ENCODE measurements at regions not wholly inside any gene's neighbourhood (a gene's known extent, or its start where the extent isn't known, plus 50 kb on each side); places are given as distances from the start of the nearest gene placed in this dataset.

DNA sequence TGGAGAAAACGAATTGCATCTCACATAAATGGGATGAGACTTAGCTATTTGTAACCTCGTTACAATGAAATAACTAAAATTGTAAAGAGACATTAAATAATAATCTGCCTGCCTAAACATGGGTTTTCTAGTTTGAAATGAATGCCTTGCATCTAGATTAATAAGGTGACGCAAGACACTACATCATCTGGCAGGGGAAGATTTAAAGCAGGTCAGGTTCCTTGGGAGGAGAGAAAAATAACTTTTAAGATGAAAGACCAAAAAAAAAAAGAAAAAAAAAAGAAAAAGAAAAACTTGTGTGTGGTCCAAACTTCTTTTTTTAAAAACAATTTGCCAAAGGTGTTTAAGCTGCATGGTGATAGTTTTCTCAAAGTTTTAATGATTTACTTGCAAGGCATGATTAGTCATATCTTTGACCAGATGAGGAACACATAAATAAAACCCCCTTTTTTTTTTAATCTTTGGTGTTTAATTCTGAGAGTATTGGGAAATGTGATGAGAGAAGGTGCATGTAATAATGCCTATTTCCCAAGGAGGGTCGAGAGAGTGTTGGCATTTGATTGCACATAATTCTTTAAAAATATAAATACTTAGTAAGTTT is 122.9 kb upstream of the ADAMTSL1 start:
- Histone ChIP-seq H3K36me3 (replicated peaks in 1 of 2; ENCODE audit: control insufficient read depth in 1 of 2, insufficient read depth in 2 of 2, low read length in 2 of 2) (no peaks in the 10 kb centered on the region), H3K4me2 (ENCODE audit: low read depth, low read length) (no peak overlapping the region), H3K4me3 (replicated peaks in 1 of 3; ENCODE audit: insufficient read depth in 1 of 3, low read depth in 2 of 3, low read length in 3 of 3) (no peak overlapping the region), H3K27ac (ENCODE audit: extremely low read length, insufficient read depth, low read length) (no peak overlapping the region), H4K20me1 (ENCODE audit: insufficient read depth, low read length) (no peaks in the 10 kb centered on the region), H3K9me3 (ENCODE audit: low read length) (no peaks in the 10 kb centered on the region), H3K79me2 (ENCODE audit: insufficient read depth, low read length) (no peaks in the 10 kb centered on the region), H3K4me1 (ENCODE audit: insufficient read depth, low read length) (no peaks in the 10 kb centered on the region), H2AFZ (ENCODE audit: low read length) (no peak overlapping the region), H3K9ac (ENCODE audit: insufficient read depth, low read depth, low read length) (no peak overlapping the region), H3K27me3 (ENCODE audit: control insufficient read depth in 1 of 2, insufficient read depth in 2 of 2, low read length in 2 of 2) (no peaks in the 10 kb centered on the region)
- WGBS (ENCODE audit: low lambda C conversion rate): 25% methylated on average over 4 of the region's 4 CpGs
- no peak for FAIRE-seq
- BruUV-seq (replicated peaks): no TSS peak
- CTCF ChIA-PET (ENCODE audit: low intra/inter-chr PET ratio, low total read pairs): no interaction called here
- no peak for DNase-seq (ENCODE audit: low spot score)
- POLR2A ChIA-PET: no interaction called here
- in situ Hi-C loops (cut with HindIII; ENCODE audit: extremely low pct_ligation_motif_present, low pct_unique_long_range_greater_than_20kb): no loop called here
- no peak for TF ChIP-seq ZNF343 (CRISPR knock-in tag; IDR thresholded peaks at IDR 0.05)
- TF ChIP-seq ZNF205 (CRISPR knock-in tag; IDR thresholded peaks at IDR 0.05): no peak
- TF ChIP-seq ONECUT2 (CRISPR knock-in tag; IDR thresholded peaks at IDR 0.05): no peak
- TF ChIP-seq FLYWCH1 (CRISPR knock-in tag; IDR thresholded peaks at IDR 0.05): no peak
- TF ChIP-seq, protein P1, sequence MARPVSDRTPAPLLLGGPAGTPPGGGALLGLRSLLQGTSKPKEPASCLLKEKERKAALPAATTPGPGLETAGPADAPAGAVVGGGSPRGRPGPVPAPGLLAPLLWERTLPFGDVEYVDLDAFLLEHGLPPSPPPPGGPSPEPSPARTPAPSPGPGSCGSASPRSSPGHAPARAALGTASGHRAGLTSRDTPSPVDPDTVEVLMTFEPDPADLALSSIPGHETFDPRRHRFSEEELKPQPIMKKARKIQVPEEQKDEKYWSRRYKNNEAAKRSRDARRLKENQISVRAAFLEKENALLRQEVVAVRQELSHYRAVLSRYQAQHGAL (CRISPR knock-in tag; IDR thresholded peaks at IDR 0.05; ENCODE audit: not compliant biosample characterization): no peak
- TF ChIP-seq EEA1 (CRISPR knock-in tag; IDR thresholded peaks at IDR 0.05; ENCODE audit: borderline replicate concordance): no peak
- no peak for TF ChIP-seq PRMT3 (CRISPR knock-in tag; IDR thresholded peaks at IDR 0.05; ENCODE audit: borderline replicate concordance, low read depth)
- TF ChIP-seq ZNF441 (CRISPR knock-in tag; IDR thresholded peaks at IDR 0.05; ENCODE audit: borderline replicate concordance): no peak
- TF ChIP-seq ZNF773 (CRISPR knock-in tag; IDR thresholded peaks at IDR 0.05; ENCODE audit: borderline replicate concordance): no peak
- no peak for TF ChIP-seq MTA3 (CRISPR knock-in tag; IDR thresholded peaks at IDR 0.05)
- TF ChIP-seq, protein P2, sequence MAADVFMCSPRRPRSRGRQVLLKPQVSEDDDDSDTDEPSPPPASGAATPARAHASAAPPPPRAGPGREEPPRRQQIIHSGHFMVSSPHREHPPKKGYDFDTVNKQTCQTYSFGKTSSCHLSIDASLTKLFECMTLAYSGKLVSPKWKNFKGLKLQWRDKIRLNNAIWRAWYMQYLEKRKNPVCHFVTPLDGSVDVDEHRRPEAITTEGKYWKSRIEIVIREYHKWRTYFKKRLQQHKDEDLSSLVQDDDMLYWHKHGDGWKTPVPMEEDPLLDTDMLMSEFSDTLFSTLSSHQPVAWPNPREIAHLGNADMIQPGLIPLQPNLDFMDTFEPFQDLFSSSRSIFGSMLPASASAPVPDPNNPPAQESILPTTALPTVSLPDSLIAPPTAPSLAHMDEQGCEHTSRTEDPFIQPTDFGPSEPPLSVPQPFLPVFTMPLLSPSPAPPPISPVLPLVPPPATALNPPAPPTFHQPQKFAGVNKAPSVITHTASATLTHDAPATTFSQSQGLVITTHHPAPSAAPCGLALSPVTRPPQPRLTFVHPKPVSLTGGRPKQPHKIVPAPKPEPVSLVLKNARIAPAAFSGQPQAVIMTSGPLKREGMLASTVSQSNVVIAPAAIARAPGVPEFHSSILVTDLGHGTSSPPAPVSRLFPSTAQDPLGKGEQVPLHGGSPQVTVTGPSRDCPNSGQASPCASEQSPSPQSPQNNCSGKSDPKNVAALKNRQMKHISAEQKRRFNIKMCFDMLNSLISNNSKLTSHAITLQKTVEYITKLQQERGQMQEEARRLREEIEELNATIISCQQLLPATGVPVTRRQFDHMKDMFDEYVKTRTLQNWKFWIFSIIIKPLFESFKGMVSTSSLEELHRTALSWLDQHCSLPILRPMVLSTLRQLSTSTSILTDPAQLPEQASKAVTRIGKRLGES (CRISPR knock-in tag; IDR thresholded peaks at IDR 0.05; ENCODE audit: borderline replicate concordance): no peak
- no peak for TF ChIP-seq POLR2G (IDR thresholded peaks at IDR 0.05; ENCODE audit: low read depth, low read length)
- TF ChIP-seq KDM1A (CRISPR knock-in tag; IDR thresholded peaks at IDR 0.05): no peak
- no peak for TF ChIP-seq ZMYM3 (CRISPR knock-in tag; IDR thresholded peaks at IDR 0.05)
- no peak for TF ChIP-seq ZNF446 (CRISPR knock-in tag; IDR thresholded peaks at IDR 0.05)
- ATAC-seq: no peak
- intact Hi-C loops (cut with micrococcal nuclease; ENCODE audit: unreplicated experiment): no loop called here

Data from HepG2 (cell line).